Vagina (tissue), 2 donors: ENCODE measurements at regions not wholly inside any gene's neighbourhood (a gene's known extent, or its start where the extent isn't known, plus 50 kb on each side); places are given as distances from the start of the nearest gene placed in this dataset.

Experiments
- POLR2A ChIP-seq, 2 donors: fragments of 450-650 bp; IDR thresholded peaks; one replicate each; pipeline ENCODE4 v1.6.1; 2017; ENCODE audit warnings: antibody characterized with exemption in 2 of 2, mild to moderate bottlenecking in 2 of 2, moderate library complexity in 2 of 2
- POLR2AphosphoS5 ChIP-seq, 2 donors: sonication (generic); formaldehyde crosslinking; IDR thresholded peaks; one replicate each; pipeline ENCODE4 v1.9.0; 2017; ENCODE audit warnings: antibody characterized with exemption in 2 of 2, mild to moderate bottlenecking in 2 of 2, low read depth in 1 of 2; ENCODE audit not compliant: insufficient read depth in 1 of 2
- TF ChIP-seq, protein P1 (sequence below), 3 experiments: fragments of 450-650 bp in 2 of 3; fragments of 200-600 bp in 1 of 3; sonication (generic) in 1 of 3; IDR thresholded peaks; one replicate each; pipeline ENCODE4 v1.5.1; 2017 to 2019; ENCODE audit warnings: antibody characterized with exemption in 3 of 3, mild to moderate bottlenecking in 2 of 3, moderate library complexity in 2 of 3

DNA sequence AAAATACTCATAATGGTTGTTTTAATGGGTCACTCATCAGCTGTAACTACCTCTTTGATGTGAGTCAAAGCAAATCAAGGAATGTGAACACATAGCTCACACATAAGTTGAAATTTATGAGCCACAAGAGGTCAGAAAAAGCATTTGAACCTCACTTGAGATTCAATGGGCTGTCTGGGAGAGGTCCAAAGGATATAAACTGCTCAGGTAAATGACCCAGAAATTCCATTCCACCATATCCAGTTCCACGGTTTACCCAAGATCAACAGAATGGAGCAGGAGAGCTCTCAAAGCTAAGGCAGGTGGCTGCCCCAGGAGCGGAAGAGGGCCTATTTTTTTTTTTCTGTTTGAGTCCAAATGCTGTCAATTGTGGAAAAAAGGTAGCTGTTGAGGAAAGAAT, 464.1 kb downstream of the TNS1 start:
- TF ChIP-seq, protein P1, sequence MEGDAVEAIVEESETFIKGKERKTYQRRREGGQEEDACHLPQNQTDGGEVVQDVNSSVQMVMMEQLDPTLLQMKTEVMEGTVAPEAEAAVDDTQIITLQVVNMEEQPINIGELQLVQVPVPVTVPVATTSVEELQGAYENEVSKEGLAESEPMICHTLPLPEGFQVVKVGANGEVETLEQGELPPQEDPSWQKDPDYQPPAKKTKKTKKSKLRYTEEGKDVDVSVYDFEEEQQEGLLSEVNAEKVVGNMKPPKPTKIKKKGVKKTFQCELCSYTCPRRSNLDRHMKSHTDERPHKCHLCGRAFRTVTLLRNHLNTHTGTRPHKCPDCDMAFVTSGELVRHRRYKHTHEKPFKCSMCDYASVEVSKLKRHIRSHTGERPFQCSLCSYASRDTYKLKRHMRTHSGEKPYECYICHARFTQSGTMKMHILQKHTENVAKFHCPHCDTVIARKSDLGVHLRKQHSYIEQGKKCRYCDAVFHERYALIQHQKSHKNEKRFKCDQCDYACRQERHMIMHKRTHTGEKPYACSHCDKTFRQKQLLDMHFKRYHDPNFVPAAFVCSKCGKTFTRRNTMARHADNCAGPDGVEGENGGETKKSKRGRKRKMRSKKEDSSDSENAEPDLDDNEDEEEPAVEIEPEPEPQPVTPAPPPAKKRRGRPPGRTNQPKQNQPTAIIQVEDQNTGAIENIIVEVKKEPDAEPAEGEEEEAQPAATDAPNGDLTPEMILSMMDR (IDR thresholded peaks at IDR 0.05): no peak
- TF ChIP-seq POLR2AphosphoS5 (IDR thresholded peaks at IDR 0.05; ENCODE audit: insufficient read depth in 1 of 2, low read depth in 1 of 2) (no peak), POLR2A (IDR thresholded peaks at IDR 0.05) (no peak)
